OCI-M2 (cell line): ENCODE measurements at regions not wholly inside any gene's neighbourhood (a gene's known extent, or its start where the extent isn't known, plus 50 kb on each side); places are given as distances from the start of the nearest gene placed in this dataset.

Experiments
- DNase-seq: peaks from one replicate; lab custom pipeline; 2025; ENCODE audit not compliant: unreplicated experiment; lab: John Stamatoyannopoulos, UW

- DNase-seq, result no peak
These were observed 224.0 kb upstream of the TENM3 start for GRCh38 chr4:182019148-182019652.

- DNase-seq, result no peak
These were observed 220.3 kb upstream of the TENM3 start for GRCh38 chr4:182022909-182023308.

GRCh38 chr4:182023469-182023868 is 219.7 kb upstream of the TENM3 start:
- DNase-seq, result no peak

GRCh38 chr4:182042945-182043344 is 200.3 kb upstream of the TENM3 start:
- DNase-seq, result no peak

- no peak for DNase-seq
These were observed 194.3 kb upstream of the TENM3 start for GRCh38 chr4:182048871-182049270.

GRCh38 chr4:182056866-182057265 is 186.3 kb upstream of the TENM3 start:
- DNase-seq, result no peak

GRCh38 chr4:182062458-182062857 is 180.7 kb upstream of the TENM3 start:
- no peak for DNase-seq

- no peak for DNase-seq
These were observed 180.3 kb upstream of the TENM3 start for GRCh38 chr4:182062936-182063335.

GRCh38 chr4:182063651-182064050 is 179.6 kb upstream of the TENM3 start:
- DNase-seq, result no peak

- no peak for DNase-seq
These were observed 177.9 kb upstream of the TENM3 start for GRCh38 chr4:182065255-182065654.

GRCh38 chr4:182066037-182066436 is 177.2 kb upstream of the TENM3 start:
- no peak for DNase-seq

- no peak for DNase-seq
These were observed 175.4 kb upstream of the TENM3 start for GRCh38 chr4:182067828-182068227.

- no peak for DNase-seq
These were observed 174.3 kb upstream of the TENM3 start for GRCh38 chr4:182068920-182069319.

- no peak for DNase-seq
These were observed 169.9 kb upstream of the TENM3 start for GRCh38 chr4:182073278-182073677.

- no peak for DNase-seq
These were observed 169.1 kb upstream of the TENM3 start for GRCh38 chr4:182074139-182074538.

GRCh38 chr4:182074810-182075209 is 168.4 kb upstream of the TENM3 start:
- no peak for DNase-seq

GRCh38 chr4:182082910-182083309 is 160.3 kb upstream of the TENM3 start:
- DNase-seq, result no peak

GRCh38 chr4:182083671-182084410 is 159.4 kb upstream of the TENM3 start:
- DNase-seq, result no peak

- DNase-seq, result no peak
These were observed 158.1 kb upstream of the TENM3 start for GRCh38 chr4:182085051-182085480.

GRCh38 chr4:182089326-182089725 is 153.9 kb upstream of the TENM3 start:
- DNase-seq, result no peak

- DNase-seq, result no peak
These were observed 153.0 kb upstream of the TENM3 start for GRCh38 chr4:182090186-182090585.

- no peak for DNase-seq
These were observed 152.1 kb upstream of the TENM3 start for GRCh38 chr4:182091128-182091527.

- DNase-seq, result no peak
These were observed 149.8 kb upstream of the TENM3 start for GRCh38 chr4:182093431-182093831.
